SK-N-SH treated with all-trans-retinoic acid at 6 μM for 48 hours (cell line): ENCODE measurements at regions not wholly inside any gene's neighbourhood (a gene's known extent, or its start where the extent isn't known, plus 50 kb on each side); places are given as distances from the start of the nearest gene placed in this dataset.

Experiments used
- ESRRG ChIP-seq: fragments of 250-450 bp; sonication (Bioruptor Pico); IDR thresholded peaks from 2 replicates; pipeline ENCODE4 v1.6.1; 2021; ENCODE audit warnings: mild to moderate bottlenecking
- RARB ChIP-seq: fragments of 250-450 bp; sonication (Bioruptor Pico); IDR thresholded peaks from 2 replicates; pipeline ENCODE4 v1.8.0; 2021; ENCODE audit warnings: mild to moderate bottlenecking, moderate library complexity
- SNAI2 ChIP-seq: fragments of 250-450 bp; sonication (Bioruptor Pico); IDR thresholded peaks from 2 replicates; pipeline ENCODE4 v1.5.0; 2020; ENCODE audit warnings: mild to moderate bottlenecking, moderate library complexity
- TSHZ2 ChIP-seq: fragments of 250-450 bp; sonication (Bioruptor Pico); IDR thresholded peaks from 2 replicates; pipeline ENCODE4 v1.5.0; 2020; ENCODE audit warnings: mild to moderate bottlenecking, moderate library complexity

GRCh38 chr16:79407005-79407404, 193.5 kb downstream of the MAF start:
- no peak for TF ChIP-seq RARB (CRISPR knock-in tag)
- TF ChIP-seq TSHZ2 (CRISPR knock-in tag) = no peak
- no peak for TF ChIP-seq SNAI2 (CRISPR knock-in tag)
- TF ChIP-seq ESRRG (CRISPR knock-in tag) = no peak
